ENCODE measurements at regions not wholly inside any gene's neighbourhood (a gene's known extent, or its start where the extent isn't known, plus 50 kb on each side); places are given as distances from the start of the nearest gene placed in this dataset.

- H3K4me3 Mint-ChIP-seq: peak overlapping the region in 1 of 5 donors; percentile 27
- no peak overlapping the region for H3K27ac Mint-ChIP-seq
- H3K27me3 Mint-ChIP-seq (ENCODE audit: low read depth in 3 of 3): peaks cover 1 to 12% (median 7%) of the 10 kb centered on the region in 3 donors
- H3K36me3 Mint-ChIP-seq: no peaks in the 10 kb centered on the region
- H3K4me1 Mint-ChIP-seq: peaks cover 5 to 7% of the 10 kb centered on the region in 2 donors
- no peak for DNase-seq
- no peaks in the 10 kb centered on the region for H3K9me3 Mint-ChIP-seq
Observed at GRCh38 chrX:30973784-30974427, 84.9 kb upstream of the TAB3 start.

GRCh38 chrX:30971774-30972603 lies 82.9 kb upstream of the TAB3 start:
- peaks cover 5 to 7% of the 10 kb centered on the region in 2 donors for H3K4me1 Mint-ChIP-seq
- H3K27me3 Mint-ChIP-seq (ENCODE audit: low read depth in 3 of 3): peaks cover 0 to 12% (median 3%) of the 10 kb centered on the region in 3 donors
- no peaks in the 10 kb centered on the region for H3K9me3 Mint-ChIP-seq
- no peaks in the 10 kb centered on the region for H3K36me3 Mint-ChIP-seq
- no peak overlapping the region for H3K27ac Mint-ChIP-seq
- peak overlapping the region; percentile 67 to 78 (median 71) for H3K4me3 Mint-ChIP-seq
- DNase-seq: peak in 1 of 3 donors; percentile 2

- no peak overlapping the region for H3K4me3 Mint-ChIP-seq
- peaks cover 5 to 7% of the 10 kb centered on the region in 2 donors for H3K4me1 Mint-ChIP-seq
- DNase-seq: no peak
- peaks cover 0 to 2% (median 1%) of the 10 kb centered on the region in 3 donors for H3K27me3 Mint-ChIP-seq (ENCODE audit: low read depth in 3 of 3)
- H3K27ac Mint-ChIP-seq: no peak overlapping the region
- H3K36me3 Mint-ChIP-seq: no peaks in the 10 kb centered on the region
- H3K9me3 Mint-ChIP-seq: peaks cover 0 to 4% (median 0%) of the 10 kb centered on the region in 6 donors
Observed at GRCh38 chrX:30967516-30967915, 78.5 kb upstream of the TAB3 start.

GRCh38 chrX:30965767-30966166 lies 76.7 kb upstream of the TAB3 start:
- Mint-ChIP-seq H3K9me3 (peaks cover 0 to 4% (median 0%) of the 10 kb centered on the region in 6 donors), H3K4me3 (no peak overlapping the region), H3K36me3 (no peaks in the 10 kb centered on the region), H3K27me3 (ENCODE audit: low read depth in 3 of 3) (peaks cover 0 to 2% (median 1%) of the 10 kb centered on the region in 3 donors), H3K4me1 (no peaks in the 10 kb centered on the region), H3K27ac (no peak overlapping the region)
- no peak for DNase-seq

GRCh38 chrX:30961387-30962174 lies 72.5 kb upstream of the TAB3 start:
- Mint-ChIP-seq H3K4me3 (no peak overlapping the region), H3K27me3 (ENCODE audit: low read depth in 3 of 3) (peaks cover 0 to 4% (median 1%) of the 10 kb centered on the region in 3 donors), H3K9me3 (peaks cover 0 to 4% (median 0%) of the 10 kb centered on the region in 6 donors), H3K36me3 (no peaks in the 10 kb centered on the region), H3K4me1 (no peaks in the 10 kb centered on the region), H3K27ac (no peak overlapping the region)
- DNase-seq: no peak

- Mint-ChIP-seq H3K27me3 (ENCODE audit: low read depth in 3 of 3) (peaks cover 0 to 4% (median 0%) of the 10 kb centered on the region in 3 donors), H3K27ac (no peak overlapping the region), H3K4me1 (no peaks in the 10 kb centered on the region), H3K9me3 (no peaks in the 10 kb centered on the region), H3K36me3 (no peaks in the 10 kb centered on the region), H3K4me3 (no peak overlapping the region)
- DNase-seq: no peak
Observed at GRCh38 chrX:30957753-30958152, 68.7 kb upstream of the TAB3 start.

GRCh38 chrX:30955687-30956086 lies 66.6 kb upstream of the TAB3 start:
- no peaks in the 10 kb centered on the region for H3K36me3 Mint-ChIP-seq
- H3K27ac Mint-ChIP-seq: no peak overlapping the region
- DNase-seq: no peak
- H3K9me3 Mint-ChIP-seq: no peaks in the 10 kb centered on the region
- no peaks in the 10 kb centered on the region for H3K4me1 Mint-ChIP-seq
- peaks cover 0 to 4% (median 2%) of the 10 kb centered on the region in 3 donors for H3K27me3 Mint-ChIP-seq (ENCODE audit: low read depth in 3 of 3)
- no peak overlapping the region for H3K4me3 Mint-ChIP-seq

GRCh38 chrX:30951003-30951402 lies 61.9 kb upstream of the TAB3 start:
- Mint-ChIP-seq H3K9me3 (no peaks in the 10 kb centered on the region), H3K4me1 (no peaks in the 10 kb centered on the region), H3K4me3 (no peak overlapping the region), H3K36me3 (no peaks in the 10 kb centered on the region), H3K27ac (no peak overlapping the region), H3K27me3 (ENCODE audit: low read depth in 3 of 3) (peaks cover 0 to 2% (median 0%) of the 10 kb centered on the region in 3 donors)
- DNase-seq: no peak

- Mint-ChIP-seq H3K36me3 (no peaks in the 10 kb centered on the region), H3K27ac (no peak overlapping the region), H3K4me1 (no peaks in the 10 kb centered on the region), H3K4me3 (no peak overlapping the region), H3K9me3 (no peaks in the 10 kb centered on the region), H3K27me3 (ENCODE audit: low read depth in 3 of 3) (peaks cover 0 to 2% (median 0%) of the 10 kb centered on the region in 3 donors)
- DNase-seq: no peak
Observed at GRCh38 chrX:30950391-30950790, 61.3 kb upstream of the TAB3 start.

GRCh38 chrX:30949554-30949953 lies 60.5 kb upstream of the TAB3 start:
- H3K9me3 Mint-ChIP-seq: no peaks in the 10 kb centered on the region
- H3K27me3 Mint-ChIP-seq (ENCODE audit: low read depth in 3 of 3): peaks cover 0 to 2% (median 0%) of the 10 kb centered on the region in 3 donors
- no peak overlapping the region for H3K4me3 Mint-ChIP-seq
- no peaks in the 10 kb centered on the region for H3K4me1 Mint-ChIP-seq
- no peak for DNase-seq
- H3K36me3 Mint-ChIP-seq: no peaks in the 10 kb centered on the region
- no peak overlapping the region for H3K27ac Mint-ChIP-seq

GRCh38 chrX:30948626-30949025 lies 59.6 kb upstream of the TAB3 start:
- no peak overlapping the region for H3K4me3 Mint-ChIP-seq
- H3K27me3 Mint-ChIP-seq (ENCODE audit: low read depth in 3 of 3): peaks cover 0 to 2% (median 0%) of the 10 kb centered on the region in 3 donors
- H3K9me3 Mint-ChIP-seq: no peaks in the 10 kb centered on the region
- no peaks in the 10 kb centered on the region for H3K36me3 Mint-ChIP-seq
- no peak for DNase-seq
- no peaks in the 10 kb centered on the region for H3K4me1 Mint-ChIP-seq
- no peak overlapping the region for H3K27ac Mint-ChIP-seq

GRCh38 chrX:30948051-30948450 lies 59.0 kb upstream of the TAB3 start:
- Mint-ChIP-seq H3K4me3 (no peak overlapping the region), H3K27me3 (ENCODE audit: low read depth in 3 of 3) (peaks cover 0 to 2% (median 0%) of the 10 kb centered on the region in 3 donors), H3K9me3 (no peaks in the 10 kb centered on the region), H3K4me1 (no peaks in the 10 kb centered on the region), H3K36me3 (no peaks in the 10 kb centered on the region), H3K27ac (no peak overlapping the region)
- no peak for DNase-seq

- H3K4me3 Mint-ChIP-seq: no peak overlapping the region
- no peaks in the 10 kb centered on the region for H3K9me3 Mint-ChIP-seq
- no peak overlapping the region for H3K27ac Mint-ChIP-seq
- peaks cover 0 to 4% (median 2%) of the 10 kb centered on the region in 3 donors for H3K27me3 Mint-ChIP-seq (ENCODE audit: low read depth in 3 of 3)
- no peak for DNase-seq
- no peaks in the 10 kb centered on the region for H3K4me1 Mint-ChIP-seq
- H3K36me3 Mint-ChIP-seq: no peaks in the 10 kb centered on the region
Observed at GRCh38 chrX:30943984-30944383, 54.9 kb upstream of the TAB3 start.

- H3K4me1 Mint-ChIP-seq: no peaks in the 10 kb centered on the region
- no peaks in the 10 kb centered on the region for H3K9me3 Mint-ChIP-seq
- DNase-seq: no peak
- peaks cover 0 to 5% (median 4%) of the 10 kb centered on the region in 3 donors for H3K27me3 Mint-ChIP-seq (ENCODE audit: low read depth in 3 of 3)
- no peak overlapping the region for H3K27ac Mint-ChIP-seq
- no peaks in the 10 kb centered on the region for H3K36me3 Mint-ChIP-seq
- no peak overlapping the region for H3K4me3 Mint-ChIP-seq
Observed at GRCh38 chrX:30941898-30942297, 52.8 kb upstream of the TAB3 start.

Measured in immature natural killer cell (primary cell).